Nucleus accumbens (tissue), 56 donors: ENCODE measurements at regions not wholly inside any gene's neighbourhood (a gene's known extent, or its start where the extent isn't known, plus 50 kb on each side); places are given as distances from the start of the nearest gene placed in this dataset.

Experiments used
- DNase-seq, 56 donors: peaks; one replicate each; lab custom pipeline; 2025; lab: John Stamatoyannopoulos, UW

DNA sequence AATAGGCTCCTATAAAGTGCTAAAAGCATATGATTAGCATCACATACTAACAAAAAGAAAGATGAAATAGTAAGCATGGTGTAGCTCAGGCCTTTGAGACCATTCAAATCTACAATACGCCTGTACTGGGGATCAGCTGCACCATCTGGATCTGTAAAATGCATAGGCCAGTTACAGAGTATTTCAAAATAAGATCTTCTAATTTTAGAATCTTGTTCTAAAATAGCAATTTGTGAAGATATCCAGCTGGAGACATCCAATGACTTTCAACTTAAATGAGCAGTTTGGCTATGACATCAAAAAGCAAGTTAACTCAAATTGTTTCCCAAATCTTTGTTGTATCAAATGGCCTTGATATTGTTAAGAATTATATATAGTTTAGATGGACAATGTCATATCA, 386.3 kb downstream of the MRPS30 start:
- DNase-seq, result no peak
